ENCODE measurements at regions not wholly inside any gene's neighbourhood (a gene's known extent, or its start where the extent isn't known, plus 50 kb on each side); places are given as distances from the start of the nearest gene placed in this dataset.
"Not testable (repeated sequence)": the region's sequence is repeated elsewhere in the genome, so short reads cannot be mapped to it uniquely, and the experiment has no call there.

DNA sequence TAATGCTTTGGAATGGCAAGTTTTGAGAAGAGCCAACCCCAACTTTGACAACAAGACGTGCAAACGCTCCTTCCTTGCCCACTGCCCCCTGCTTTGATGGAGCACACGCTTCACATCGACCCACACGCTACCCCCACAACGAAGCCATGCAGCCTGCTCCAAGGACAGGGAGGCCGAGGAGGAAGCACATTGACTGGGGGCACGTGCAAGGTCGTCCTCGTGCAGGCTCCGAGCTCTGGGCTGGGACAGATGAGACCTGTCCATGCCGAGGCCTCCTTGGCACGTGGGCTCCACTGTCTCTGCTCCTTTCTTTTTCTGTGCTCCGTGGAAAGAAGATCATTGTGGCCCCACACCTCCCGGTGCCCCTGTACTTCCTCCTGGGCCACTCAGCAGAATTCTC is 309.0 kb downstream of the TEX29 start:
- H3K79me2 ChIP-seq (ENCODE audit: insufficient read depth, low read depth, low read length) = no peaks in the 10 kb centered on the region
- no peak overlapping the region for H2AFZ ChIP-seq (ENCODE audit: low read length)
- no peaks in the 10 kb centered on the region for H3K9me3 ChIP-seq (ENCODE audit: low read length)
- TF ChIP-seq, protein P1, sequence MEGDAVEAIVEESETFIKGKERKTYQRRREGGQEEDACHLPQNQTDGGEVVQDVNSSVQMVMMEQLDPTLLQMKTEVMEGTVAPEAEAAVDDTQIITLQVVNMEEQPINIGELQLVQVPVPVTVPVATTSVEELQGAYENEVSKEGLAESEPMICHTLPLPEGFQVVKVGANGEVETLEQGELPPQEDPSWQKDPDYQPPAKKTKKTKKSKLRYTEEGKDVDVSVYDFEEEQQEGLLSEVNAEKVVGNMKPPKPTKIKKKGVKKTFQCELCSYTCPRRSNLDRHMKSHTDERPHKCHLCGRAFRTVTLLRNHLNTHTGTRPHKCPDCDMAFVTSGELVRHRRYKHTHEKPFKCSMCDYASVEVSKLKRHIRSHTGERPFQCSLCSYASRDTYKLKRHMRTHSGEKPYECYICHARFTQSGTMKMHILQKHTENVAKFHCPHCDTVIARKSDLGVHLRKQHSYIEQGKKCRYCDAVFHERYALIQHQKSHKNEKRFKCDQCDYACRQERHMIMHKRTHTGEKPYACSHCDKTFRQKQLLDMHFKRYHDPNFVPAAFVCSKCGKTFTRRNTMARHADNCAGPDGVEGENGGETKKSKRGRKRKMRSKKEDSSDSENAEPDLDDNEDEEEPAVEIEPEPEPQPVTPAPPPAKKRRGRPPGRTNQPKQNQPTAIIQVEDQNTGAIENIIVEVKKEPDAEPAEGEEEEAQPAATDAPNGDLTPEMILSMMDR (conservative IDR thresholded peaks at IDR 0.05; ENCODE audit: low read length) = no peak
- no peak for TF ChIP-seq EZH2phosphoT487 (IDR thresholded peaks at IDR 0.05; ENCODE audit: borderline replicate concordance, low read depth, low read length)
- no peak overlapping the region for H3K4me2 ChIP-seq (ENCODE audit: low read length)
- POLR2A ChIA-PET = no interaction called here
- H3K4me1 ChIP-seq (ENCODE audit: insufficient read depth, low read length, poor library complexity, severe bottlenecking) = no peaks in the 10 kb centered on the region
- intact Hi-C loops (cut with micrococcal nuclease; ENCODE audit: unreplicated experiment) = no loop called here
- DNase-seq (ENCODE audit: low spot score) = no peak
- no peak overlapping the region for H3K4me3 ChIP-seq (ENCODE audit: low read depth, low read length, poor library complexity, severe bottlenecking)
- no peaks in the 10 kb centered on the region for H3K9me2 ChIP-seq (ENCODE audit: insufficient read depth, low read length)
- CTCF ChIA-PET (ENCODE audit: unreplicated experiment) = no interaction called here
- BruUV-seq (replicated peaks) = no TSS peak
- no peak overlapping the region for H3K27ac ChIP-seq (ENCODE audit: low read depth, low read length, poor library complexity, severe bottlenecking)
- no peaks in the 10 kb centered on the region for H3K36me3 ChIP-seq (ENCODE audit: insufficient read depth, low read length)
- H4K20me1 ChIP-seq (ENCODE audit: insufficient read depth, low read length) = no peaks in the 10 kb centered on the region

DNA sequence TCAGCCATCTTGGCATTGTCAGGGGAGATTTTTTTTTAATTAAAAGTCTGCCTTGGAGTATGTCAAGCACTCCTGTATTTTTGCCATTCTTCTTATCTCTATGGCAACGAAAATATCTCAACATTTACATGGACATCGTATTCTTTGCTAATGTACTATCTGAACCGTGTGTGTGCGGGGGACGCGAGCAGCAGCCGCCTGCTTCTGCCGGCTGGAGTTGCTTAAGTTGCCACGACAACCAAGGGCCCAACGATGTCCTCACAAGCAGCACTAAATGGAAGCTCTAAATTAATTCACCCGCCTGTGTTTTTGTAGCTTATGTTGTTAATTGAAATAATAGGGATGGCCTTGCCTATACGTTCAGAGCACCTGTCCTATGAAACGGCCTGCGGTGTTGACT is 309.5 kb downstream of the TEX29 start:
- H3K27ac ChIP-seq (ENCODE audit: low read depth, low read length, poor library complexity, severe bottlenecking) = no peak overlapping the region
- no peaks in the 10 kb centered on the region for H3K4me1 ChIP-seq (ENCODE audit: insufficient read depth, low read length, poor library complexity, severe bottlenecking)
- no peak overlapping the region for H2AFZ ChIP-seq (ENCODE audit: low read length)
- no peaks in the 10 kb centered on the region for H3K9me3 ChIP-seq (ENCODE audit: low read length)
- TF ChIP-seq EZH2phosphoT487 (IDR thresholded peaks at IDR 0.05; ENCODE audit: borderline replicate concordance, low read depth, low read length) = no peak
- TF ChIP-seq, protein P1 (conservative IDR thresholded peaks at IDR 0.05; ENCODE audit: low read length) = no peak
- BruUV-seq (replicated peaks) = no TSS peak
- H3K79me2 ChIP-seq (ENCODE audit: insufficient read depth, low read depth, low read length) = no peaks in the 10 kb centered on the region
- H3K4me3 ChIP-seq (ENCODE audit: low read depth, low read length, poor library complexity, severe bottlenecking) = no peak overlapping the region
- POLR2A ChIA-PET = no interaction called here
- H3K9me2 ChIP-seq (ENCODE audit: insufficient read depth, low read length) = no peaks in the 10 kb centered on the region
- CTCF ChIA-PET (ENCODE audit: unreplicated experiment) = no interaction called here
- H3K36me3 ChIP-seq (ENCODE audit: insufficient read depth, low read length) = no peaks in the 10 kb centered on the region
- DNase-seq (ENCODE audit: low spot score) = no peak
- H3K4me2 ChIP-seq (ENCODE audit: low read length) = no peak overlapping the region
- intact Hi-C loops (cut with micrococcal nuclease; ENCODE audit: unreplicated experiment) = no loop called here
- no peaks in the 10 kb centered on the region for H4K20me1 ChIP-seq (ENCODE audit: insufficient read depth, low read length)

DNA sequence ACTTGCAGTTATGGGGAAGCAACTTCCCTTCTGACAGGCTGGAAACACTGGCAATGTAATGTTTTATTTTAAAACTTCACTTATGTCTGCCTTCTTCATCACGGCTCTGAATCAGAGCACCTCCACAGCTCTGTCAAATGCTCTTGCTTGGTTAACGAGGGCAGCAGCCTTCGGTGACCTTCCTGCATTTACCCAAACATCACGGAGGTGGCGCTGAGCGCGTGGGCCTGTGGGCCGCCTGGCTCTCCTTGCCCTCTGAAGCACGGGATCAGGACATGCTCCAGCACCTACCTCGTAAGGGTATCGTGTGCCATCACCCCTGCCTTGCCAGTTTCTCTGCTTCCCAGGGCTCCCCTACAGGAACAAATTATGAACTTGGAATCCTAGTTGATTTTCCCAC is 310.0 kb downstream of the TEX29 start:
- H3K9me3 ChIP-seq (ENCODE audit: low read length) = no peaks in the 10 kb centered on the region
- no peak overlapping the region for H2AFZ ChIP-seq (ENCODE audit: low read length)
- H3K79me2 ChIP-seq (ENCODE audit: insufficient read depth, low read depth, low read length) = no peaks in the 10 kb centered on the region
- H4K20me1 ChIP-seq (ENCODE audit: insufficient read depth, low read length) = no peaks in the 10 kb centered on the region
- no peak for DNase-seq (ENCODE audit: low spot score)
- ChIA-PET POLR2A (no interaction called here), CTCF (ENCODE audit: unreplicated experiment) (no interaction called here)
- intact Hi-C loops (cut with micrococcal nuclease; ENCODE audit: unreplicated experiment) = no loop called here
- H3K4me1 ChIP-seq (ENCODE audit: insufficient read depth, low read length, poor library complexity, severe bottlenecking) = no peaks in the 10 kb centered on the region
- no peak overlapping the region for H3K4me3 ChIP-seq (ENCODE audit: low read depth, low read length, poor library complexity, severe bottlenecking)
- H3K4me2 ChIP-seq (ENCODE audit: low read length) = no peak overlapping the region
- H3K9me2 ChIP-seq (ENCODE audit: insufficient read depth, low read length) = no peaks in the 10 kb centered on the region
- H3K27ac ChIP-seq (ENCODE audit: low read depth, low read length, poor library complexity, severe bottlenecking) = no peak overlapping the region
- TF ChIP-seq EZH2phosphoT487 (IDR thresholded peaks at IDR 0.05; ENCODE audit: borderline replicate concordance, low read depth, low read length) = no peak
- TF ChIP-seq, protein P1 (conservative IDR thresholded peaks at IDR 0.05; ENCODE audit: low read length) = no peak
- H3K36me3 ChIP-seq (ENCODE audit: insufficient read depth, low read length) = no peaks in the 10 kb centered on the region
- BruUV-seq (replicated peaks) = no TSS peak

DNA sequence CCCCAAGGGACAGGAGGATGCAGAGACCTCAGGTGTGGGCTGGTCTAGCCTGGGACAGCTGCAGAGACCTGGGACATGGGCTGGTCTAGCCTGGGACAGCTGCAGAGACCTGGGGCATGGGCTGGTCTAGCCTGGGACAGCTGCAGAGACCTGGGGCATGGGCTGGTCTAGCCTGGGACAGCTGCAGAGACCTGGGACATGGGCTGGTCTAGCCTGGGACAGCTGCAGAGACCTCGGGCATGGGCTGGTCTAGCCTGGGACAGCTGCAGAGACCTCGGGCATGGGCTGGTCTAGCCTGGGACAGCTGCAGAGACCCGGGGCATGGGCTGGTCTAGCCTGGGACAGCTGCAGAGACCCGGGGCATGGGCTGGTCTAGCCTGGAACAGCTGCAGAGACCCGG is 310.8 kb downstream of the TEX29 start:
- CTCF ChIA-PET (ENCODE audit: unreplicated experiment); H3K27ac ChIP-seq (ENCODE audit: low read depth, low read length, poor library complexity, severe bottlenecking); H3K36me3 ChIP-seq (ENCODE audit: insufficient read depth, low read length); POLR2A ChIA-PET; H3K4me1 ChIP-seq (ENCODE audit: insufficient read depth, low read length, poor library complexity, severe bottlenecking); H3K4me3 ChIP-seq (ENCODE audit: low read depth, low read length, poor library complexity, severe bottlenecking); H3K79me2 ChIP-seq (ENCODE audit: insufficient read depth, low read depth, low read length); DNase-seq (ENCODE audit: low spot score); H2AFZ ChIP-seq (ENCODE audit: low read length); intact Hi-C loops (cut with micrococcal nuclease; ENCODE audit: unreplicated experiment); H3K9me3 ChIP-seq (ENCODE audit: low read length); H3K9me2 ChIP-seq (ENCODE audit: insufficient read depth, low read length); H4K20me1 ChIP-seq (ENCODE audit: insufficient read depth, low read length); H3K4me2 ChIP-seq (ENCODE audit: low read length); BruUV-seq (replicated peaks): not testable (repeated sequence)
